NCI-H146 (cell line): ENCODE measurements at regions not wholly inside any gene's neighbourhood (a gene's known extent, or its start where the extent isn't known, plus 50 kb on each side); places are given as distances from the start of the nearest gene placed in this dataset.

ENCODE experiments used
- DNase-seq: peaks from one replicate; lab custom pipeline; 2025; lab: John Stamatoyannopoulos, UW

DNA sequence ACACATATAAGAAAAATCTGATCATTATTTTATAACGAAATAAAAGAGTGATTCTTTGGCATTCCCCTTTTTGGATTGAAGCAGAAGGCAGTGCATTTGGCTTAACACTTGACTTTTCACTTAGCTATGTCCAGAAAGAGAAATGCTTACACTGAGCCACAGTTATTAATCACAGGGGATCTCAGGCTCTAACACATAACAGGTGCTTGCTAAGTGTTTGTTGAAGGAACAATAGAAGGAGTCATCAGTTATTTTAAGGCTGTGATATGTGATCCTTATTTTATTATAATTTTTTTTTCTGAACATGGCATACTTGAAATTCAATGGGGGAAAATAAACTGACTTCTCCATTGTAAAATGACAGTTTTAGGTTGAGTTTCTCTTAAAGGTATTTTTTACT is 209.5 kb downstream of the UBE2E3 start:
- DNase-seq, result peak; percentile 1

DNA sequence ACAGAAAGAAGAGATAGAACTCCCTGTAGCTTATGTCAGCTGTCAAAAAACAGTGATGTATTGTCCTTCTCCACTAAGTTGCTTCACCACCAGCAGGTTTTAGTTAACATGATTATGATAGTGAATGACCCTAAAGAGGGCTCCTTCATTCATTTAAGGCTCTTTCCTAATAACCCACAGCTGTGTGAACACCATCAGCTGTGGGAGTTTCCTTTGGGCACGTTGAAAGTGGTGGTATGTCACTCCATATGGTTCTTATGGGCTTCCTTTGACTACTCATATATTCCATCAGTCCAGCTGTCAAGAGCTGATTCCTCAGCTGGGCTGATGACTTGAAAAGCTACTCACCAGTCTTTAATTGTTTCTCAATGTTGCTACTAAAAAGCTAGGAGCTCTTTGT is 210.3 kb downstream of the UBE2E3 start:
- no peak for DNase-seq

DNA sequence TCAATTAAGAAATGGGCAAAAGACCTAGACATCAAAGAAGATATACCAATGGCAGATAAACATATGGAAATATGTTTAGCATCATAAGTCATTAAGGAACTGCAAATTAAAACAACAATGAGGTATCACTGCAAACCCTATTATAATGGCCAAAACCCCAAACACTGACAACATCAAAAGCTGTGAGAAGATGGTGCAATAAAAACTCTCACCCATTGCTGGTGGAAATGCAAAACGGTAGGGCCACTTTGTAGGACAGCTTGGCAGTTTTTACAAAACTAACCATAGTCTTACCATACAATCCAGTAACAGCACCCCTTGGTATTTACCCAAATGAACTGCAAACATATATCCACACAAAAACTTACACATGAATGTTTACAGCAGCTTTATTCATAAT is 213.1 kb downstream of the UBE2E3 start:
- DNase-seq, result no peak

DNA sequence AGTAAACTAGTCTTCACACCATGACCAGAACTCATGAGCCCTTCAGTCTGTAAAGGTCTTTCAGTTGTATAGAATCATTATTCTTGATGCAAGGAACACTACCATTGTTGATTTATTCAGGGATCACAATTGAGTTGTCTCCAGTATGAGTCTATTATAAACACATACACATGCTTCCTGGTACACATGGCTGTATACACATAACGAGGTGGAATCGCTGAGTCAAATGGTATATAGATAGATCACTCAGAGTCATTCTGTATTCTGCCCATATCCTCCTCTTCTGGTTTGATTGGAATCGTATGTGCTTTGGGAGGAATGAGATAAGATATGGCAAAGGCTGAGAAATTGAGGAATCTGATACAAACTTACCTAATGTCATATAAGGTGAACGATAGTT is 216.0 kb downstream of the UBE2E3 start:
- DNase-seq, result no peak

DNA sequence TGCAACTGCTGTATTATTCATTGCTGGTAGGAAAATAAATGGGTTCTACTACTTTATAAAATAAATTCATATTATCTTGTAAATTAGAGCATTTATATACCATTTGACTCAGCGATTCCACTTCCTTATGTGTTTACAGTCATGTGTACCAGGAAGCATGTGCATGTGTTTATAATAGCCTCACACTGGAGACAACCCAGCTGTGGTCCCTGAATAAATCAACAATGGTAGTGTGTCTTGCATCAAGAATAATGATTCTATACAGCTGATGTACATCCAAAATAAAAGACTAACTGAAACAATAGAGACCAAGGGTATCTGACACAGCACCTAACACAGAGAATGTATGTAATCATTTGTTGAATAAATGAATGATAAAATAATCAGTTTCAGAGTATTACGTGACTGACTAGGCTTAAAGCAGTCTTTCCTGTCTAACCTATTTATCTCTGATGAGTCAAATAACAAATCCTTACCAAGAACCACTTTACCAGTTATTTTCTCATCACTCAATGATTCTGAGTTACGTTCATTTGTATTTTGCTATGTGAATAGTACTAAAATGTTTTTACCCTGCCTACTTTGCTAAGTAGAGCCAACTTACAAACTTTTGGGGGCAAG is 216.8 kb downstream of the UBE2E3 start:
- DNase-seq, result no peak

DNA sequence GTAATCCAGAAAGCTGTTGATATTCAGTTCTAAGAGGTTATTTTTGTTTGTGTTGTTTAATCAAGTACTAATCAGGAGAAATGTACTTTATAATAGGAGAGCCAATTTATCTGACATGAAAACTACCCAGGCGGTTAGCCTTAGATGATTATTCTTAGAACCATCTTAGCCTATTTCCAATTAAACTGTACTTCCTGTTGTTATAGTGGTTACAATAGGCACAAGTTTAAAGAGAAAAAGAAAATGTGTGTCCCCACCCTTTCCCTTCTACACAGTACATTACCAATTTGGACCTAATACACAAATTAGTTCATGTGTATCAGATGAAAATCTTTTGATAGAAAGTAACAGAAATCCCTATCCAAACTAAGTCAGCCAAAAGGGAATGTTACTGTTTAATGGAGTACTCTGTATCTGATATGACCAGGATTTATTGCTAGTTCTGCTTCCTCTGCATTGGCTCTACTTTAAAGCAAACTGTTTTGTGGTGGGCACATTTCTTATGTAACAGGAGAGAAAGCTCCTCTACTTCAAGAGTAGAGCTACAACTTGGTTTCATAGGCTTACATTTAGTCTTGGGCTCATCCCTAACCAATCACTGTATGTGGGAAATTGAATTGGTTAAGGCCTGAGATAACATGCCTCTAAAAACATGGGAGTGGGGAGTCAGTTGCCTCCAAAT is 217.9 kb downstream of the UBE2E3 start:
- DNase-seq, result no peak

DNA sequence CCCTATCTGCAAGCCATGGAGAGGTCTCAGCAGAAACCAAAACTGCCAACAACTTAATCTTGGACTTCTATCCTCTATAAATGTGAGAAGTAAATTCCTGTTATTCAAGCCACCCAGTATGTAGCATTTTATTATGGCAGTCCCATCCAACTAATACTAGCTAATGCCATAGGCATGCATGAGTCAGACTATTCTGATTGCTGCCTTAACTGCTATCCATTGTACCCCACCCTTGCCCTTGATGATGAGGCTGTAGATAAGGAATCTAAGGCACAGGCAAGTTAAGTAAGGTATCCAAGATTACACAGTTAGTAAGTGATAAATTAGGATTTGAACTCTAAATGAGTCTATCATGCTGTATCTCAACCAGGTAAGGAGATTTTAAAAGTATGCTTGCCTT is 223.0 kb downstream of the UBE2E3 start:
- DNase-seq, result no peak

DNA sequence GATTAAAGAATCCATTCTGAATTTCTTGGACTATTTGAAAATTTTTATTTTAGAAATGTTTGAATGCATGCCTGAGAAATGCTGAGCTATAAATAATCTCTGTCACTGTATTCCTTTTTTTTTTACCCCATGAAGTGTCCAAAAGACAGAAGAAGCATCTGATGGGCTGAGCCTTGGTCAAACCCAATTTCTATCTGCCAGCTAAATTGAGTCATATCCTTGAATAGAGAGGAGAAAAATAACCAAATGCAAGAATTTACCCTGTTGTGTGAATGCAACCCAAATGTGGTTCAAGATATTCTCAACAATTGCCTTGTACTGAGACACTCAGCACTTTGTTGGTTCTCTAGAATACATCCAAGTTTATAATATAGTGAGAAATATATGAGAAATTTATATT is 223.5 kb downstream of the UBE2E3 start:
- no peak for DNase-seq

DNA sequence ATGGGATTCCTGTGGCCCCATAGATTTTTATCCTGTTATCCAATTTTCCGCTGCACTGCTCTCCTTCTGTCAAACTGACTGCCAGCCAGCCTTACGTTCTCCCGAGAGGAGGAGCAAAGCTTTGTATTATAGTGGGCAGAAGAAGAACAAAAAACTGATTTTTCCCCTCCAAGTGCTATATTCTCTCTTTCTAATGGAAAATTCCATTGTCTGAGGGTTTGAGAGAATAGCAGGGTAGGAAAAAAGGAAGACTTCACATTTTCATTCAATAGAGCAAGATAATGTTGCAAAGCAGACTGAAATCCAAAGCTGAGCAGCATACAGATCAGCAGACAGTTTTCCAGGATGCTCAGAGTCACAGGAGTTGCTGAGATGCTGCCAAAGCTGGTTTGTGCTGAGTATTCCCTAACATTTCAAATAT is 238.0 kb downstream of the UBE2E3 start:
- DNase-seq, result no peak

DNA sequence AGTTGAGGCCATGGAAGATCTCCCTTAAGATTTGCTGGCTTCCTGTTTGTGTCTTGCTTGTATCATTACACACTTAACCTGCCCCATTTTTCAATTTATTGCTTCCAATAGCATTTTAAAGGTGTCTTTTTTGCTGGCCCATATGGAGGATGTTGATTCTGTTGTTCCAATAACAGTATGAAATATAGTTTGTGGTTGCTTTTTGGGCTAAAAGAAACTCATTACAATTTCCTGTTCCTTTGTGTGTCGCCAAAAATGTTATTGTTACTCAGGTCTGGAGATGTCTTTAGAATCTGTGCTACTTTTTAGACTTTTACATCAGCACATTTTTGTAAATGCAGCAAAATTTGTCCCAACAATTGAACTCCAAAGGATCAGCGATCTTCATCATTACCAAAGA is 234.0 kb upstream of the ITGA4 start:
- no peak for DNase-seq

DNA sequence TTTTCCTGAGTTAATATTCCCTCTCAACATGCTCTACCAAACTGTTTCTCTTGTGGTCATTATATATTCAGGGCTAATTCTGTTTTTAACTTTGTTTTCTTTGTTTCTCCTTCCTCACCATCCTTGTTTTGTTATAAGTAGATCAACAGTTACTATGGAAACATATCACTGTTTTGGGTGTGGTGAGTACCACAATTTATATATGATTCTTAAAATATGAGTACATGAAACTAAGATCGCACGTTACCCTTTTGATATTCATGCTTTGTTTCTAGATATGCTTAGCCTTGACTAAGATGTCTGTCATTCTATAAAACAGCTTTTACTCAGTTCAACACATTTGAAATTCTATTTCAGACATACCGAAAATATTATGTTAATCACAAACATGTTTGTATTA is 232.3 kb upstream of the ITGA4 start:
- no peak for DNase-seq

DNA sequence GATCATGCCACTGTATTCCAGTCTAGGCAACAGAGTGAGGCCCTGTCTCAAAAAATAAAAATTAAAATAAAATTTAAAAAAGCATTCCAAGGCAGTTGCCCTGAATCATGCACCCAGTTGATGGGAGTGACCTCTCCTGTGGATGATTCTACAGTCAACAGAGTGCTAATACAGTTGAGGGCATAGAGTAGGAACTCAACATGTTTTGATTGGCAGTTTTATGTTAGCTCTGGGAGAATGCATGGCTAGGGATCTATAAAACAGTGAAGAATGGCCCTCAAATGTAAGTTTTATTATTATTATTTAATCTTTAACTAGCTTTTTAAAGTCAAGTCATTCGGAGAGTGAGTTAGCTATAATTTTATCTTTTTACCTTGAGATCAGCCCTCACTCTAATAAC is 228.5 kb upstream of the ITGA4 start:
- no peak for DNase-seq

DNA sequence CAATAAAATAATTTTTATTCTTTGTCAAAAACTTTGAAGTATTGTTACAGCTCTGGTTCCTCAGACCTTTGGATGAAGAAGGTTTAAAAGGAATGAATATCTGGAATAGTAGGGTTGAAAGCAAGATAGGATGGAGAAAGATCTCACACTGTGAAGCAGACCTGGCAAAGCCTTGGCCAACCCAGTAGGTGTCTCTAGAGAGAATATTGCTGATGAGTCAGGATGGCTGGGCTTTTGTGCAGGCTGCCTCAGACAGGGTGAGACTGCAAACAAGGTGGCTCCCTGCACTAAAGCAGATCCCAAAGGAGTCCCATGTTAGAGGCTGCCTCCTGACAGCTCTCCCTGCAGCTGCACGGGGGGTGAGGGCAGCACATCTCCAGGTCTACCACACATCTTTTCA is 226.0 kb upstream of the ITGA4 start:
- DNase-seq, result no peak

DNA sequence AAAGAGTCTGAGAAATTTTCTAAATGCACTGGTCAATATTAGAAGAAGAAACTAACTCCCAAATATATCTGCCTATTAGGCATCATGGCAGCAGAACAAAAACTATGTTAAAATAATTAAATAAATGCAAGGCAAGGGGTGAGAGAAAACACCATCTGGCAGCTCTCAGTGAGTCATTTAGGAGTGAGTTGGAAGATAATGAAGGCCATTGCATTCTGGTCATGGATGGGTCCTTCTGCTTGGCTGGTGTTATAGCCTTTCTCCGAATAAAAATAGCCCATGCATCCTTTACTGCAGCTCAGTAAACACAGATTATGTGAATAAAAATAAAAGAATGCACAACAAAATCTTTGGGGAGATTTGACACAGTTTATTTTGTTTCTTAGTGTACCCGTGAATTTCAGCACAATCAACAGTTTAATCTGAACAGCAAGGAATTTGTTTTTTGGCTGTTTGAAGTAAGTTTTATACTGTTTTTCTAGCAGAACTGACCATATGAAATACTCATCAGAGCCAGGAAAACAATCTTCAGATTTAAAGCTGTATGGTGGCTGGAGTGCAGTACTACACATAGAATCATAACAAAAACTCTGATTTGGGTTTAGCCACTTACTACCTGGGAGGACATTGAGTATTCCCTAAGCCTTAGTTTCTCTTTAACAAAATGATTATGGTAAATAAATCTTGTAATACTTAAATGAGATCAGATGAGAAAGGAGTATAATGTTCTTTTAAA is 225.1 kb upstream of the ITGA4 start:
- DNase-seq, result no peak

DNA sequence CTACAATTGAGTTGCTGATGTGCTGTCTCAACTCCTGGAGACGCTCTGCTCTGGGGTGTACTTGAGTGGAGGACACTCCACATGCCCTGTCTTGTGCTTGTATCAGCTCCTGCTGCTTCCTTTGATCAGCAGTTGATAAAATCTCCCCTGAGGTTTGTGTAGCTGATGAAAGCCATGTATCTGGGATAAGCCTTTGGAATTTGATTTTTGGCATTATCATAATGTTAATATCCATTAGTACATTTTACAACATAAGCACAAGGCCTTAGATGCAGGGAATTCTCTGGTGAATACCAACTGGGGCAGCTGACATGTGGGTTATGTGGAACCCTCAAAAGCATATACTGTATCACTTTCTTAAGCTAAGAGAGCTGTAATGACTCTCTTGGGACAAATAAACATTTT is 222.7 kb upstream of the ITGA4 start:
- no peak for DNase-seq

DNA sequence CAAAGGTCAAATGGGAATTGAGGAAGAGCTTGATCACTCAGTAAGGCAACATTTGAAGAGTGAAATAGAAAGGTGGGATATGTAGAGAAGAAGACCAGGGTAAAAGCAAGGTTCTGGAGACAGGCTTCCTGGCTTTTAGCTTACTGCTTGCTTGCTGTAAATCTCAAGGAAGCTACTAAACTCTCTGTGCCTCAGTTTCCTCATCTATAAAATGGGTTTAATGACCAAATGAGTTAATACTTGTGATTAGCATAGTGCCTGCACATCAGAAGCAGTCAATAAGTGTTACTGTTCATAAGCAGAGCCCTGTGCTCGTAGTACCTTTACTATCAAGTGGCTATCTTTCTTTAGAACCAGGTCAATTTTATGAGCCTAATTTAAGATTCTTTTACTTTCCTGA is 222.2 kb upstream of the ITGA4 start:
- DNase-seq, result no peak

DNA sequence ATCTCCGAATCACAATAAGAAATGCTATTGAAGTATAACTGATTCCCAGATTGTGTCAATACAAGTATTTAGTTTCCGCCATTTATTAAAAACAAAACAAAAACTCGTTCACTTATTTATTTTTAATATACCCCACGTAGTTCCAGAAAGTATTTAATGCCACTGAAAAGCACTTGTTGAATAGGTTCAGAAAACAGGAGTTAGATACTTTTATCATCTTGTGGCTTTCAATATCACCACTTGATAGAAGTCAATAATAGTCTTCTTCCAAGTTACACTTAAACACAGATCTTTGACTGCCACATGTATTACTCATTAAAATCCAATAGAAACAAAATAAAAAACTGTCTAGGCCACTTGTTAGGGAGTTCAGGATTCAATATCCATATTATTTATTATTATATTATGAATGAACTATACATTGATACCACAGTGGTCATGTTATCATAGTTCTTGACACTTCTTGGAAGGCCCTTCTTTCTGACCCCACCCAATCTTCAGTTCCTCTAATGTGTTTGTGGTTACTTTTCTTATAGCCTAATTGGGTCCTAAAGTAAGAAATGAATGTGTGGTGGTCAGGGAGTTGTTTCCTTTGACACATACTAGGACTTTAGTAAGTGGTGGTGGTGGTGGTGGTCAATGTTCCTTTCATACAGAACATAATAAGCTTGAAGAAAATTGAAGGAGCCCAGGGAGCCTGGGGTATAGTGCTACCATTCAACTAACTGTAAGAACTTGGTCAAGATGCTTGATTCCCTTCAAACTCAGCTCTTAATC is 221.3 kb upstream of the ITGA4 start:
- no peak for DNase-seq

DNA sequence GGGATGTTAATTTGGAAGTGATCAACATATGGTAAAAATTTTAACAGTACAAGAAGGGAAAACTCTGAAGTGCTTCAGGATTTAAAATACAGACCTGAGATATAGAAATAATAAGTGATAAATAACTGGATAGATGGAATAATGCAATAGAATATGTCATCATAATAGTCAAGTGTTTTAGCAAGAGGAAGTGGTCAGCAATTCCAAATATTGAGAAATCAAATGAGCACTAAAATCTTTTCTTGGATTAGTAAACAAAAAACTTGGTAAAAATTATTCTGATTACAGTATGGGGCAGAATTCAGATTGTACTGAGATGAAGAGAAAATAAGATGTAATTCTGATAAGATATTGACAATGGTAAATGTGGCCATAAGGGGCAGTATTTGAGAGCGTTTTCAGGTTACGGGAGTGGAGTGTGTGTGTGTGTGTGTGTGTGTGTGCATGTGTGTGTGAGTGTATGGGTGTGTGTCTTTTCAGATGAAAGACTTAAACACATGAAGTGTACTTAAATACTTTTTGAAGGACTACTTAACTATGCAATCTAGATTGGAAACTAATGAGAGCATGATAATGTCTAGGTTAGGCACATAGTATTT is 217.9 kb upstream of the ITGA4 start:
- DNase-seq, result no peak

DNA sequence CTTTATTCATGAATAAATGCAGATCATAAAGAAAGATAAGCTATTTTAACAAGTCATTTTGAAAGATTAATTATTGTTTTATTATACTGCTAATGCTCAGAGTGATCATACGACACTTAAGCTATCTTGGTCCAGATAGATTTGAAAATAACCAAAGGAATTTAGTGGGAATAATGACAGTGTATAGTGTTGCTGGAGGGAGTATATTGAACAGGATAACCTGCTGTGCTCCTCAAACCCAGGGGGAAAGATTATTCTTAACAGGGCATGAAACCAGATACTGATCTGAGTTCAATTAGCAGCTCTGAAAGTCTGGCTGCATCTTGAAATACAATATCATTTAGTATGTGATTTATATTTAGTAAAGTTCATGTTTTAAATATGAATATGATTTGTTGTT is 216.3 kb upstream of the ITGA4 start:
- no peak for DNase-seq

DNA sequence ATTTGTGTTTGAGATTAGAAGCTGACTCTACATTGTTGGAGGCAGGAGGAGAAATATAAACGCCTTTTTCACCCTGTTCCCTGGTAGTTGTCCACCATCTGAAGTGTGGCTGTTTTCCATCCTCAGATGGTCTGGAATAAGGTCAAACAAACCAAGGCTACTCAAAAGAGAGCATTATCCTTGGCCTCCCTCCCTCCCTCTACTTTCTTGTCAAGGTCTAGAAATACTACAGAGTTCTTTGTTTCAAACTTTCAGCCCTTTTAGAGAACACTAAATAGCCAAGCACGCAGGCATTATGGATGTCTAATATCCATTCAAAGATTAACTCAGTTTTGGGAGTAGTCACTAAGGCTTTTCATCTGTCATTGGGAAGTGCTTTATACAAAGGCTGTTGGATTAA is 215.8 kb upstream of the ITGA4 start:
- DNase-seq, result no peak

DNA sequence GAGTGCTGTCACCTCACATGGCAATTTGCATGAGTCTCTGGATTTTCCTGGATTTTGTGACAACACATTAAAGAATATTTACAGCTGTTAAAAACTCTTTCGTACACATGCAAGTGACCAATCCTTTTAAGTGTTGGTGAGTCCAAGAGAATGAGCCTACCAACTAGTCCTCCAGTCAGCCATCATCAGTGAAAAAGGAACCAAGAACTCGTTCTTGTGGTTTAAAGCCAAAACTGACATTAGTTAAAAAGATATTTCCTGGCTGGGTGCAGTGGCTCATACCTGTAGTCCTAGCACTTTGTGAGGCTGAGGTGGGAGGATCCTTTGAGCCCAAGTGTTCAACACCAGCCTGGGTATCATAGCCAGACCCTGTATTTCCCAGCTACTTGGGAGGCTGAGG is 215.4 kb upstream of the ITGA4 start:
- DNase-seq, result no peak

DNA sequence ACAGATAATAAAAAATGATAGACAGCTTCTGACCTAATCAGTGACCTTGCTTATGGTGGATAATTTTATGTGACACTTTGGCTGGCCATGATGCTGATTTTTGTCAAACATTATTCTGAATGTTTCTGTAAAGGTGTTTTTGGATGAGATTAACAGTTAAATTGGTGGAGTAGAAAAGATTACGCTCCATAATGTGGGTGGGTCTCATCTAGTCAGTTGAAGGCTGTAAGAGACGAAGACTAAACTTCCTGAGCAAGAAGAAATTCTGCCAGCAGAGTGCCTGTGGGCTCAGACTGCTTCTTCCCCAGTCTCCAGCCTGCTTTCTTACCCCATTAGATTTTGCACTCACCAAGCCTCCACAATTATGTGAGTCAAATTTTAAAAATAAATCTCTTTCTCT is 214.9 kb upstream of the ITGA4 start:
- DNase-seq, result no peak
